ENCODE measurements at regions not wholly inside any gene's neighbourhood (a gene's known extent, or its start where the extent isn't known, plus 50 kb on each side); places are given as distances from the start of the nearest gene placed in this dataset.

GRCh38 chr10:8543361-8544056, 489.0 kb downstream of the GATA3 start:
- DNase-seq (ENCODE audit: extremely low spot score): no peak
- ChIA-PET CTCF (no interaction called here), POLR2A (no interaction called here)
- TF ChIP-seq, protein P1, sequence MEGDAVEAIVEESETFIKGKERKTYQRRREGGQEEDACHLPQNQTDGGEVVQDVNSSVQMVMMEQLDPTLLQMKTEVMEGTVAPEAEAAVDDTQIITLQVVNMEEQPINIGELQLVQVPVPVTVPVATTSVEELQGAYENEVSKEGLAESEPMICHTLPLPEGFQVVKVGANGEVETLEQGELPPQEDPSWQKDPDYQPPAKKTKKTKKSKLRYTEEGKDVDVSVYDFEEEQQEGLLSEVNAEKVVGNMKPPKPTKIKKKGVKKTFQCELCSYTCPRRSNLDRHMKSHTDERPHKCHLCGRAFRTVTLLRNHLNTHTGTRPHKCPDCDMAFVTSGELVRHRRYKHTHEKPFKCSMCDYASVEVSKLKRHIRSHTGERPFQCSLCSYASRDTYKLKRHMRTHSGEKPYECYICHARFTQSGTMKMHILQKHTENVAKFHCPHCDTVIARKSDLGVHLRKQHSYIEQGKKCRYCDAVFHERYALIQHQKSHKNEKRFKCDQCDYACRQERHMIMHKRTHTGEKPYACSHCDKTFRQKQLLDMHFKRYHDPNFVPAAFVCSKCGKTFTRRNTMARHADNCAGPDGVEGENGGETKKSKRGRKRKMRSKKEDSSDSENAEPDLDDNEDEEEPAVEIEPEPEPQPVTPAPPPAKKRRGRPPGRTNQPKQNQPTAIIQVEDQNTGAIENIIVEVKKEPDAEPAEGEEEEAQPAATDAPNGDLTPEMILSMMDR (IDR thresholded peaks at IDR 0.05; ENCODE audit: control extremely low read depth, extremely low read depth, low read depth, missing control alignments): no peak

DNA sequence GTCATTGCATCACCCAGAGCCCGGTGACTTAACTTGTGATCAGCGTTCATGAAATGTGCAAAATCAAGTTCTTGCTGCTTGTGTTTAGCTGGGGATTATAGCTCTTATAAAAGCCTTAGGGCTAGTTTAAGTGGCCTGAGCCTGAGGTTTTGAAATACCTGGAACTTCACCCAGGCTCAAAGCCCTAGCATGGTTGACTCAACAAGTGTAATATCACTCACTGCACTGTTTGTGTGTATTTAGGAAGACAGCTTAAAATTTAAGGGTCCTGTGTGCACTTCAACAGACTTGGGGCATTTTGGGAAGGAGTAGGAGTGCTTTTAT, 489.5 kb downstream of the GATA3 start:
- ChIA-PET CTCF (no interaction called here), POLR2A (no interaction called here)
- no peak for DNase-seq (ENCODE audit: extremely low spot score)
- TF ChIP-seq, protein P1 (IDR thresholded peaks at IDR 0.05; ENCODE audit: control extremely low read depth, extremely low read depth, low read depth, missing control alignments): no peak

DNA sequence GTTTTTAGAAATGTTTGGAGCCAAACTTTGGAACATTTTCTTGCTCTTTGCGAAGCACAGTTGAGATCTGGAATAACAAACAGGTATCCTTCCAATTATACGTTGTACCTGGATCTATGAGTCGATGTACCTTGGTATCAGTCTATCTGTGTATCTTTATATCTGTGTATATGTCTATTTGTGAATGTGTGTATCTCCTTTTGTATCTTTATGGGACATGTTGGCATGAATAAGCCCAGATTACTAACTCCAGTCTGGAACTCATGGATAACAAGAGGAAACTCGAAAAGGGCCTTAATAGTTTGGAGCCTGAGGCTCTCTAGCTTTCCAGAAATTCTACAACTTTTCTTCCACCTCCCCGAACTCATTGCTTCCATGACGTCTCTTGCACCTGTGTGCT, 490.0 kb downstream of the GATA3 start:
- TF ChIP-seq, protein P1 (IDR thresholded peaks at IDR 0.05; ENCODE audit: control extremely low read depth, extremely low read depth, low read depth, missing control alignments): no peak
- ChIA-PET POLR2A (no interaction called here), CTCF (no interaction called here)
- DNase-seq (ENCODE audit: extremely low spot score): no peak

- DNase-seq (ENCODE audit: extremely low spot score): no peak
- ChIA-PET POLR2A (no interaction called here), CTCF (no interaction called here)
- TF ChIP-seq, protein P1 (IDR thresholded peaks at IDR 0.05; ENCODE audit: control extremely low read depth, extremely low read depth, low read depth, missing control alignments): no peak
Observed at GRCh38 chr10:8554574-8554973, 500.1 kb downstream of the GATA3 start.

GRCh38 chr10:8556321-8556720, 501.8 kb downstream of the GATA3 start:
- TF ChIP-seq, protein P1 (IDR thresholded peaks at IDR 0.05; ENCODE audit: control extremely low read depth, extremely low read depth, low read depth, missing control alignments): no peak
- POLR2A ChIA-PET: no interaction called here
- no peak for DNase-seq (ENCODE audit: extremely low spot score)
- CTCF ChIA-PET: interaction anchor here (1.2 to 1.5 kb wide), 3 partner anchors 9 to 14 kb away, joined by 3 read pairs; no protein-coding TSS in a partner anchor

DNA sequence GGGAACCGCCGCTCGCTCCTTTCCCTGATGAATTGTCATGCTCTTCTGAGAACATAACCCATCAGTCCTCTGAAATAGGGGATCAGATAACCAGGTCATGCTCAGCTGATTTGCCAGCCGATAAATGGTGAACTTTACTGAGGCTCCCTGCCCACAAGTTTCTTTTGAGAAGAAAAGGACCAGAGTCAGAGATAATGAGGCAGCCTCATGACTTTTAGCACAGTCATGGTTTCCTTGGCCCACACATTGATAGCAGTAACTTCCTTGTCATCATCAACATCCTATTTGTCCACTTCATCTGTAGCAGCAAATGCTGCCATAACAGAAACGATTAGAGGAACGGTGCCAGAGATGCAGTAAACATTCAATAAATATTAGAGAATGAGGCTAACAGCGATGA, 509.0 kb downstream of the GATA3 start:
- POLR2A ChIA-PET: no interaction called here
- DNase-seq (ENCODE audit: extremely low spot score): no peak
- TF ChIP-seq, protein P1 (IDR thresholded peaks at IDR 0.05; ENCODE audit: control extremely low read depth, extremely low read depth, low read depth, missing control alignments): no peak
- CTCF ChIA-PET: no interaction called here
